Kidney tubule cell (primary cell): ENCODE measurements at regions not wholly inside any gene's neighbourhood (a gene's known extent, or its start where the extent isn't known, plus 50 kb on each side); places are given as distances from the start of the nearest gene placed in this dataset.

Experiments used
- DNase-seq: peaks from one replicate; pipeline ENCODE4 v3.0.0-alpha.2; 2018; ENCODE audit warnings: low spot score

- no peak for DNase-seq
Measured at GRCh38 chr2:15866563-15867193, 73.7 kb upstream of the MYCN start.

DNA sequence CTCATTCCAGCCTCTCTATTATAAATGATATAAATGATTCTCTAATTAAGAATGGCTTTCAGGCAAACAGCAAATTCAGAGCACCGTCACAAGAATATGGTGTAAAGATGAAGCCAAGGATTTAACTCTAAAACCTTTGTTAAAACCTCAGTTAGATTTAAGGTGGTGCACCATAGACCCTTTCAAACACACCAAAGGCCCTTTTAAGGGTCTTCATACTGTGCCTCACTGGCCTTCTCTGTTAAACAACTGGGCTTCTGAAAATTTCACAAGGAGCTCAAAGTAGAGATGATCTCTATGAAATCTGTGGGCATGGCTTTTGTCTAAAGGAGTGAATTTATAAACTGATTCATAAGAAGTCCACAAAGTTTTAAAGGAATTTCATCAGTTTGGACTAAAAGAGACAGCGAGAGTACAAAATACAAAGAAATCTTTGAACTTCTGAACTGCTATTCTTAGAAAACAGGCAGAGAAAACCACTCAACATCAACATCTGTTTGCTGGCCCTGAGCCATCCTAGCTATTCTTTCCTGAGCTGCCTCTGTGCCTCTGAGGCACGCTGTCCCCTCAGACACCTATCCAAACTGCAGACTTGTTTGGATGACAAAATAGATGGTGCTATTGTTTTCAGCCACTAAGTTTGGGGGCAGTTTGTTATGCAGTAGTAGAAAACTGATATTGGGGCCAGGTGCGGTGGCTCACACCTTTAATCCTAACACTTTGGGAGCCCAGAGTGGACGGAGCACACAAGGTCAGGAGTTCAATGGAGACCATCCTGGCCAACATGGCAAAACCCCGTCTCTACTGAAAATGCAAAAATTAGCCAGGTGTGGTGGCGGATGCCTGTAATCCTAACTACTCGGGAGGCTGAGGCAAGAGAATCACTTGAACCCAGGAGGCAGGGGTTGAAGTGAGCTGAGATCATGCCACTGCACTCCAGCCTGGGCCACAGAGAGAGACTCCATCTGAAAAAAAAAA is 72.9 kb upstream of the MYCN start:
- no peak for DNase-seq

- no peak for DNase-seq
Measured at GRCh38 chr2:15868186-15868585, 72.2 kb upstream of the MYCN start.

DNA sequence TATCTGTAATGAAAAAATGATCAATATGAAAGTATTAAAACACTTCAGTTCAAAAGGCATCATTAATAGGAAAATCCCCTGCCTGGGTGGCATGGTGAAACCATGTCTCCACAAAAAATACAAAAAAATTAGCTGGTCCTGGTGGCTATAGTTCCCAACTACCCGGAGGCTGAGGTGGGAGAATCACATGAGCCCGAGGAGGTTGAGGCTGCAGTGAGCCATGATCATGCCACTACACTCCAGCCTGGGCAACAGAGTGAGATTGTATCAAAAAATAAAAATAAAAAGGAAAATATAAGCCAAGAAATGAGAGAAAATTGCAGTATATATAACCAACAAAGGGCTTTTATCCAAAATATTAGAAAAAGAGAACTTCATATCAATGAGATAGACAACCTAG is 71.6 kb upstream of the MYCN start:
- no peak for DNase-seq

DNA sequence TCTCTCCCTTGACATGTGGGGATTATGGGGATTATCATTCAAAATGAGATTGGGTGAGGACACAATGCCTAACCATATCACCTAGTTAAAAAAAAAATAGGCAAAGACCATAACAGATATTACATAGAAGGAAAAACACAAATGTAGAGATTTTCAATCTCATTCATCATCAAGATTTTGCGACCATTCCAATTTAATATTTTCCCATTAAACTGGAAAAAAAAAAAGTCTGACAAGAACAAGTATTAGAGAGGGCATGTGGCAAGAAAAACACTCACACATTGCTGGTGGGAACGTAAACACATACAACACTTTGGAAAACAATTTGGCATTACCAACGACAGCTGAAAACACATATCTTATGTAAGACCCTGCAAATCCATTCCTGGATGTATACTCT is 71.0 kb upstream of the MYCN start:
- no peak for DNase-seq

DNA sequence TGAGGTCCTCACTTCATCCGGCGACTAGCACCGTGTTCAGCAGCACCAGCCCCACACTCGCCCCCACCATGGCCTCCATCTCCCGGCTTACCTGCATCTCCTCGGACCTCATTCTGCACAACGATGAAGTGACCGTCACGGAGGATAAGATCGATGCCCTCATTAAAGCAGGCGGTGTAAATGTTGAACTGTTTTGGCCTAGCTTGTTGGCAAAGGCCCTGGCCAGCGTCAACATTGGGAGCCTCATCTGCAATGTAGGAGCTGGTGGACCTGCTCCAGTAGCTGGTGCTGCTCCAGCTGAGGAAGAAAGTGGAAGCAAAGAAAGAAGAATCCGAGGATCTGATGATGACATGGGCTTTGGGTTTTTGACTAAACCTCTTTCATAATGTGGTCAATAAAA is 70.5 kb upstream of the MYCN start:
- DNase-seq, result no peak

DNA sequence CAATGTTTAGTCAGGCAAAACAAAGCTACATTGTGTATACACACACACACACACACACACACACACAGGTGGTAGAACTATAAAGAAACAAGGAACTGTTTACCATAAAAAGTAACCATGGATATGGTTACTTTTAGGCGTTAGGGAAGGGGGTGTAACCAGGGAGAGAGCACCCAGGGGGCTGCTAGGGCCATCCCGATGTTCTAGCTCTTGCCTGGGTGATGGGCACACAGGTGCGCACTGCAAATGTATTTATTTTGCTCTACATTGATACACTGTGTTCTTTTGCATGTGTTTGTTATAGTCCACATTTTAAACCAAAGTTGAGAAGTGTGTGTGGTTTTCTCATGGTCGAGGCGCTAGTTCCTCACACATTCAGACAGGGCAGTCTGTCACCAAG is 69.8 kb upstream of the MYCN start:
- no peak for DNase-seq

DNA sequence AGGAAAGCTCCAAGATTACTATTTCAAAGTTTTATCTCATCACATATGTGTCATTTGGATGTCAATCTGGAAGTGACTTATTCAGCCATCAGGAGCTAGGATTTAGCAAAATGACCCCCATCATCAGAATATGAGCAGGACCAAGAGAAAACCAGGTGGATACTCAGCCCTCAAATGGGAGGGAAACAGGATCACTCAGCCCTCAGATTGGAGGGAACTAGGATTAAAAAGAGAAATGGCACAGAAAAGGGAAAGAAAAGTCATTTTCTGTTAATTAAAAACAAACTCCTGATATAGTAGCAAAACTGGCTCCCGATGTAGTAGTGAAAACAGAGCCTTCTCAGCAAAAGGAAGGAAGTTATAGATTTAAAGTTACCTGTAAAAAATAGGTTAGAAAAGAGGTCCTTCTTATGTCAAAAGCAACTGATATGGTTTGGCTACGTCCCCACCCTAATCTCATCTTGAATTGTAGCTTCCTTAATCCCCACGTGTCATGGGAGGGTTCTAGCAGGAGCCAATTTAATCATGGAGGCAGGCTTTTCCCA is 69.0 kb upstream of the MYCN start:
- DNase-seq, result no peak

- DNase-seq, result no peak
Measured at GRCh38 chr2:15872854-15873253, 67.5 kb upstream of the MYCN start.

- peak; percentile 82 for DNase-seq
Measured at GRCh38 chr2:15874321-15874720, 66.0 kb upstream of the MYCN start.

DNA sequence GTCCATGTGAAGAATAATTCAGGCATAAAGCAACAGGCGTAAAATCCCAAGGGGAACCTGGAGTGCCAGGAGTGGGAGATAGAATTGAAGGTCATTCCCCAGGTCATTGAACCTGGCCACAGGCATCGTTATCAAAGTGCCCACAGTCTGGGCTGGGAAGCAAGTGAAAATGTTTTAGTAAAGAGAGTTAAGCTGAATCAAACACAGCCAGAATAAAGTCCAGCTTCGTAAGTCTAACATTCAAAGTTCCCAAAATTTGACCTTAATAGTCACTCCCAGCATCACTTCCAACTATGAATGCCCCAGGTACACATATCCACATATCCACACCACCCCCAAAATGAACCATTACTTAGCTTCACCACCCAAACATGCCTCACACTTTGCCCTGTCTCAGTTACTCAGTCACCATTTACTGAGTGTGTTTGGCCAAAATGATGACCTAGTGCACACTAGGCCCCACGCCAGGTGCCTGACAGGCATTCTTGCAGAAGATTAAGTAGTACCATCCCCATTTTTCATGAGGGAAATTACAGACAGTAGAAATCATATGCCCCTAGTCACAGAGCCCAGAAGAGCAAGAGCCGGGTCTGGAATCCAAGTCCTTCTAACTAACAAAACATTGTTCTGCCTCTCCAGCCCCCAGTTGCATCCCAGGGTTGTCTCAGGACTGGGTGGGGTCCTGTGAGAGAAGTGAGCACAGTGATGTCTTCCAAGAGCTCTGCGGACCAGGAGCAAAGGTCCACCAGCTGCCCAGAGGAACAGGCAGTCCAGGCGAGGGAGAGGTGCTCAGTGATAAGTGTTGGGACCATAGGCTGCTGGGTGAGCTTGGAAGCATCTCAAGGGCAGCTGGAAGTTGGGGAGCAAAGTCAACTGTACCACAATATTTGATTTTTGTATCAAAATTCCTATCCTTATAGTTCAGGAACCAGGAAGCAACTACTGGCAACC is 65.2 kb upstream of the MYCN start:
- DNase-seq, result peak; percentile 52

GRCh38 chr2:15875969-15876705 is 64.2 kb upstream of the MYCN start:
- no peak for DNase-seq

GRCh38 chr2:15880226-15881119 is 59.9 kb upstream of the MYCN start:
- DNase-seq, result no peak

DNA sequence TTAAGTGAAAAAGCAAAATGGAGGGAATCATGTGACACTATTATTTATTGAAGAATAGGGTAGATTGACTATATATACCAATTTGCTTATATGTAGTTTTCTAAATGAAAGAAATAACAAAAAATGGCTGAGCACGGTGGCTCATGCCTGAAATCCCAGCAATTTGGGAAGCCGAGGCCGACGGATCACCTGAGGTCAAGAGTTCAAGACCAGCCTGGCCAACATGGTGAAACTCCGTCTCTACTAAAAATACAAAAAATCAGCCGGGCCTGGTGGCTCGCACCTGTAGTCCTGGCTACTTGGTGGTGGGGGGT is 59.3 kb upstream of the MYCN start:
- DNase-seq, result no peak

- DNase-seq, result no peak
Measured at GRCh38 chr2:15881676-15882075, 58.7 kb upstream of the MYCN start.

DNA sequence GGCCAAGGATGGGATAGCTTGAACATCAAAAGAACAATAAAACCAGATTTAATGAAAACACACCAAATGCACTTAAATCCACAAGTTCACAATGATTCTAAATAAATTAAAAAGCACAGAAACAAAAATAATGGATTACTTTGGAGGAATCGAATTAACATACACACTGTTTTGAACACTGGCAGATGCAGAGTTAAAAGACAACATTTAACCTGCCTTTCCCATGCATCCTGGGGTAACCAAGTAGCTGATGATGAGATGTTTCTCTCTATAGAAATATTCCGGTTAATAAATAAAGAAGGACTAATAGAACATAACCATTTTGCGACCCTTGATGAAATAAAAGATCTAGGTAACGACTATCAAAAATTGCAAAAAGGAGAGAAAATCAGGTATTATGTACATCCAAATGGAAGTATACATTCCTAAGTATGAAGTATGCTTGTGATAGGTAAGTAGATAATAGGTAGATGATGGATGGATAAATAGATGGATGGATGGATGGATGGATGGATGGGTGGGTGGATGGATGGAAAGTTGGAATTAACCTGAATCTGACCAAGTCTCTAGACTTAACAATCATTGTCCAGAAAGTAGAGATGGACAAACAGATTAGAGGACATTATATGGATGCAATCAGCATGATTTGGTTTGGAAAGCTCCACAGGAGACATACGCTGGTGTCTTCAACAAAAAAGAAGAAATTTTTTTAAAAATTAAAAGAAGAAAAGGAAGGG is 57.4 kb upstream of the MYCN start:
- DNase-seq, result no peak

GRCh38 chr2:15883684-15884083 is 56.7 kb upstream of the MYCN start:
- DNase-seq, result no peak

DNA sequence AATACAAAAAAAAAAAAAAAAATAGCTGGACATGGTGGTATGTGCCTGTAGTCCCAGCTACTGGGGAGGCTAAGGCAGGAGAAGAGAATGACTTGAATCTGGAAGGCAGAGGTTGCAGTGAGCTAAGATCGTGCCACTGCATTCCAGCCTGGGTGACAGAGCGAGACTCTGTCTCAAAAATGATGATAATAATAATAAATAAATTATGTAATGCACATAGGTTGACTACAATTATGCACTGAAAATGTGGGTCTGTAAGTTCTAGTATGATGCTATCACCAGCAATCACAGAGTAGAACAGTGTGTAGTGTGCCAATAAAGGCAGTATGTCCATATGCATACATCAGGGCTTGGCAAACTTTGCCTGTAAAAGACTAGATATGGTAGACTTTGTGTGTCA is 55.6 kb upstream of the MYCN start:
- no peak for DNase-seq

- DNase-seq, result no peak
Measured at GRCh38 chr2:15886231-15886630, 54.1 kb upstream of the MYCN start.
